ENCODE measurements at regions not wholly inside any gene's neighbourhood (a gene's known extent, or its start where the extent isn't known, plus 50 kb on each side); places are given as distances from the start of the nearest gene placed in this dataset.

- Mint-ChIP-seq H3K36me3 (ENCODE audit: low read depth) (peaks cover 3% of the 10 kb centered on the region), H3K4me1 (peaks cover 66% of the 10 kb centered on the region), H3K27me3 (ENCODE audit: low read depth) (peaks cover 8% of the 10 kb centered on the region), H3K4me3 (no peak overlapping the region), H3K27ac (peak overlapping the region in 2 of 3 experiments; percentile 57 to 96), H3K9me3 (no peaks in the 10 kb centered on the region)
- TF ChIP-seq, protein P1, sequence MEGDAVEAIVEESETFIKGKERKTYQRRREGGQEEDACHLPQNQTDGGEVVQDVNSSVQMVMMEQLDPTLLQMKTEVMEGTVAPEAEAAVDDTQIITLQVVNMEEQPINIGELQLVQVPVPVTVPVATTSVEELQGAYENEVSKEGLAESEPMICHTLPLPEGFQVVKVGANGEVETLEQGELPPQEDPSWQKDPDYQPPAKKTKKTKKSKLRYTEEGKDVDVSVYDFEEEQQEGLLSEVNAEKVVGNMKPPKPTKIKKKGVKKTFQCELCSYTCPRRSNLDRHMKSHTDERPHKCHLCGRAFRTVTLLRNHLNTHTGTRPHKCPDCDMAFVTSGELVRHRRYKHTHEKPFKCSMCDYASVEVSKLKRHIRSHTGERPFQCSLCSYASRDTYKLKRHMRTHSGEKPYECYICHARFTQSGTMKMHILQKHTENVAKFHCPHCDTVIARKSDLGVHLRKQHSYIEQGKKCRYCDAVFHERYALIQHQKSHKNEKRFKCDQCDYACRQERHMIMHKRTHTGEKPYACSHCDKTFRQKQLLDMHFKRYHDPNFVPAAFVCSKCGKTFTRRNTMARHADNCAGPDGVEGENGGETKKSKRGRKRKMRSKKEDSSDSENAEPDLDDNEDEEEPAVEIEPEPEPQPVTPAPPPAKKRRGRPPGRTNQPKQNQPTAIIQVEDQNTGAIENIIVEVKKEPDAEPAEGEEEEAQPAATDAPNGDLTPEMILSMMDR (IDR thresholded peaks at IDR 0.05; ENCODE audit: unreplicated experiment in 3 of 3), result no peak
These were observed 207.1 kb upstream of the CIBAR2 start for GRCh38 chr16:85319208-85319983.

DNA sequence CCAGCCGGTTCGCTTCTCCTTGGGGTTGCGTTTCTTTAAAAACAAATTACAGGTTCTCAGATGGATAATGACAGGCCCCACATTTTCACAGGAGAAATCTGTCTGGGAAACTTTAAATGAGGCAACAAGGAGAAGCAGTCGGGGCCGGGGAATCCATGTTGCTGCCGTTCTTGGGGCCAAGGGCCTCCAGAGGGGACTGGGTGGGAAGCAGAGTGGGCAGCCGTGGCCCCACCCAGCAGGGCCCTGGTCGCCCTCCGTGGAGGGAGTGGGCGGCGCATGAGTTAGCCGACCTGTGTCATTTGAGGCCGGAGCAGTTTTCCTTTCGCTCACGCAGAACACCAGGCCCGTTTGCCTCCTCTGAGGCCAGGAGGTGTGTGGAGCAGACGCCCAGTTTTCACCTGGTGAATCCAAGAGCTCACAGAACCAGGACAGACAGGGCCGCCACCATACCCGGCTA is 207.7 kb upstream of the CIBAR2 start:
- TF ChIP-seq, protein P1 (IDR thresholded peaks at IDR 0.05; ENCODE audit: unreplicated experiment in 3 of 3), result no peak
- Mint-ChIP-seq H3K36me3 (ENCODE audit: low read depth) (peaks cover 3% of the 10 kb centered on the region), H3K4me1 (peaks cover 64% of the 10 kb centered on the region), H3K27me3 (ENCODE audit: low read depth) (peaks cover 11% of the 10 kb centered on the region), H3K27ac (peak overlapping the region in 2 of 3 experiments; percentile 95 to 96), H3K4me3 (no peak overlapping the region), H3K9me3 (no peaks in the 10 kb centered on the region)

GRCh38 chr16:85320677-85321385 is 208.6 kb upstream of the CIBAR2 start:
- Mint-ChIP-seq H3K4me3 (no peak overlapping the region), H3K27me3 (ENCODE audit: low read depth) (peaks cover 11% of the 10 kb centered on the region), H3K9me3 (no peaks in the 10 kb centered on the region), H3K27ac (peak overlapping the region; percentile 41 to 96 (median 95)), H3K4me1 (peaks cover 59% of the 10 kb centered on the region), H3K36me3 (ENCODE audit: low read depth) (peaks cover 3% of the 10 kb centered on the region)
- TF ChIP-seq, protein P1 (IDR thresholded peaks at IDR 0.05; ENCODE audit: unreplicated experiment in 3 of 3), result no peak

- peaks cover 60% of the 10 kb centered on the region for H3K4me1 Mint-ChIP-seq
- H3K36me3 Mint-ChIP-seq (ENCODE audit: low read depth), result peaks cover 3% of the 10 kb centered on the region
- H3K9me3 Mint-ChIP-seq, result no peaks in the 10 kb centered on the region
- H3K27me3 Mint-ChIP-seq (ENCODE audit: low read depth), result peaks cover 11% of the 10 kb centered on the region
- TF ChIP-seq, protein P1 (IDR thresholded peaks at IDR 0.05; ENCODE audit: unreplicated experiment in 3 of 3), result no peak
- H3K27ac Mint-ChIP-seq, result peak overlapping the region; percentile 41 to 96 (median 95)
- H3K4me3 Mint-ChIP-seq, result peak overlapping the region in 2 of 3 experiments; percentile 47 to 54
These were observed 209.4 kb upstream of the CIBAR2 start for GRCh38 chr16:85321509-85322271.

DNA sequence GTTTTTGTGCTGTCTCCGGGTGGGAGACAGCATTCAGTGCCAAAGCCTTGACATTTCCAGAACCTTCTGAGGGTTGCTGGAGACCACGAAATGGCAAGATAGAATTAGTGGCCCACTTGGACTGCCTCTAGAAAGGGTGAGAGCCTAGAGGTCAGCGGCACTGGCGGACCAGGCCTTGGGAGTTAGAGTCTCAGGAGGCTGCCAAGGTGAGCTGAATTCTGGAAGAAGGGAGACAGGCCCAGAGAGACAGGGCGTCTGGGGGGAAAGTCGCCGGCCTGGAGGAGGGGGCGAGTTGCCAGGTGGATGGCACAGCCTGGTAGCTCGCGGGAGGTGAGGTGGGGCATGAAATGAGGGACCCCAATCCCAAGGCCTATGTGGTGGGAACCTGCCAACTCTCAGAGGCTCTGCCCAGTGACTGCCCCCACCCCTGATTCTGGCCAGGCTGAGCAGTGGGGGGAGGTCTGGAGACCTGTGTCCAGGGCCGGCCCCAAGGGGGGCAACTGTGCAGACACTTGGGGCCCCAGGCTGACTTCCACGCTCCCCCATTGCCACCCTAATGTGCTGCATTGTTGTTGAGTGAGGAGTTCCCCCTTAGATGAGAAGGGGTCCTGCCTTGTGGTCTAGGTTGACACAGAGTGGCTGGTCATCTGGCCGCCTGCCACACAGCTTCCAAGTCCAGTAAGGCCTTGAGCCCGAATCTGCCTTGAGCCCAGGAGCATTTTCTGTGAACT is 211.1 kb upstream of the CIBAR2 start:
- Mint-ChIP-seq H3K27me3 (ENCODE audit: low read depth) (peaks cover 8% of the 10 kb centered on the region), H3K36me3 (ENCODE audit: low read depth) (peaks cover 3% of the 10 kb centered on the region), H3K27ac (peak overlapping the region; percentile 35 to 96 (median 95)), H3K4me1 (peaks cover 65% of the 10 kb centered on the region), H3K4me3 (no peak overlapping the region), H3K9me3 (no peaks in the 10 kb centered on the region)
- TF ChIP-seq, protein P1 (IDR thresholded peaks at IDR 0.05; ENCODE audit: unreplicated experiment in 3 of 3), result no peak

All from nephron (organoid).